Right atrium auricular region (tissue), 2 donors: ENCODE measurements at regions not wholly inside any gene's neighbourhood (a gene's known extent, or its start where the extent isn't known, plus 50 kb on each side); places are given as distances from the start of the nearest gene placed in this dataset.

Experiments used
- DNase-seq: peaks from one replicate; pipeline ENCODE4 v3.0.0-alpha.2; 2019; ENCODE audit warnings: low spot score
- H3K27ac ChIP-seq, 2 donors: fragments of 200-600 bp; sonication (generic); 1 replicate in 1 of 2; 2 replicates in 1 of 2; pipeline ENCODE4 v1.5.1; 2016 to 2019
- H3K27me3 ChIP-seq, 2 donors: fragments of 200-600 bp; sonication (generic); one replicate each; pipeline versions ENCODE4 v1.5.1 to v1.6.0; 2017 to 2019
- H3K36me3 ChIP-seq: fragments of 200-600 bp; sonication (generic); one replicate; pipeline ENCODE4 v1.5.1; 2016
- H3K4me1 ChIP-seq, 2 donors: fragments of 200-600 bp; sonication (generic); one replicate each; pipeline versions ENCODE4 v1.5.1 to v1.6.0; 2017 to 2019
- H3K4me3 ChIP-seq, 2 donors: fragments of 200-600 bp; sonication (generic); 1 replicate in 1 of 2; 2 replicates in 1 of 2; pipeline ENCODE4 v1.5.1; 2017 to 2019; ENCODE audit warnings: mild to moderate bottlenecking in 1 of 2, moderate library complexity in 1 of 2
- H3K9me3 ChIP-seq, 2 donors: fragments of 200-600 bp; sonication (generic); one replicate each; pipeline ENCODE4 v1.5.1; 2019
- CTCF ChIP-seq, 2 donors: fragments of 200-600 bp; sonication (generic); IDR thresholded peaks; one replicate each; pipeline ENCODE4 v1.5.1; 2019; ENCODE audit warnings: antibody characterized with exemption in 2 of 2

- no peak for DNase-seq
- Histone ChIP-seq H3K4me3 (no peak overlapping the region), H3K36me3 (no peaks in the 10 kb centered on the region), H3K4me1 (peaks cover 0 to 11% of the 10 kb centered on the region in 2 donors), H3K9me3 (no peaks in the 10 kb centered on the region), H3K27me3 (no peaks in the 10 kb centered on the region), H3K27ac (no peak overlapping the region)
- no peak for TF ChIP-seq CTCF (IDR thresholded peaks at IDR 0.05)
Measured at GRCh38 chr10:44566786-44567185, 181.9 kb upstream of the CXCL12 start.

GRCh38 chr10:44567471-44567870 is 182.6 kb upstream of the CXCL12 start:
- no peak for TF ChIP-seq CTCF (IDR thresholded peaks at IDR 0.05)
- H3K27me3 ChIP-seq: no peaks in the 10 kb centered on the region
- no peak for DNase-seq
- H3K9me3 ChIP-seq: no peaks in the 10 kb centered on the region
- no peaks in the 10 kb centered on the region for H3K36me3 ChIP-seq
- no peak overlapping the region for H3K4me3 ChIP-seq
- peaks cover 0 to 11% of the 10 kb centered on the region in 2 donors for H3K4me1 ChIP-seq
- no peak overlapping the region for H3K27ac ChIP-seq

GRCh38 chr10:44569193-44570091 is 184.5 kb upstream of the CXCL12 start:
- Histone ChIP-seq H3K4me1 (peaks cover 0 to 11% of the 10 kb centered on the region in 2 donors), H3K9me3 (no peaks in the 10 kb centered on the region), H3K27me3 (no peaks in the 10 kb centered on the region), H3K27ac (peak overlapping the region in 1 of 2 donors; percentile 61), H3K4me3 (no peak overlapping the region), H3K36me3 (no peaks in the 10 kb centered on the region)
- peak; percentile 78 for DNase-seq
- no peak for TF ChIP-seq CTCF (IDR thresholded peaks at IDR 0.05)

- H3K4me1 ChIP-seq: peaks cover 0 to 11% of the 10 kb centered on the region in 2 donors
- TF ChIP-seq CTCF (IDR thresholded peaks at IDR 0.05): no peak
- H3K27ac ChIP-seq: no peak overlapping the region
- H3K4me3 ChIP-seq: no peak overlapping the region
- H3K27me3 ChIP-seq: no peaks in the 10 kb centered on the region
- DNase-seq: no peak
- H3K9me3 ChIP-seq: no peaks in the 10 kb centered on the region
- no peaks in the 10 kb centered on the region for H3K36me3 ChIP-seq
Measured at GRCh38 chr10:44571701-44572100, 186.8 kb upstream of the CXCL12 start.

- no peaks in the 10 kb centered on the region for H3K36me3 ChIP-seq
- peaks cover 0 to 11% of the 10 kb centered on the region in 2 donors for H3K4me1 ChIP-seq
- no peak overlapping the region for H3K27ac ChIP-seq
- no peak for DNase-seq
- no peaks in the 10 kb centered on the region for H3K9me3 ChIP-seq
- no peak overlapping the region for H3K4me3 ChIP-seq
- no peaks in the 10 kb centered on the region for H3K27me3 ChIP-seq
- TF ChIP-seq CTCF (IDR thresholded peaks at IDR 0.05): no peak
Measured at GRCh38 chr10:44572146-44572545, 187.2 kb upstream of the CXCL12 start.
